ENCODE measurements at regions not wholly inside any gene's neighbourhood (a gene's known extent, or its start where the extent isn't known, plus 50 kb on each side); places are given as distances from the start of the nearest gene placed in this dataset.

GRCh38 chr2:198756166-198756565 lies 701.6 kb downstream of the SATB2 start:
- Histone ChIP-seq H3K27ac (no peak overlapping the region), H3K4me3 (no peak overlapping the region), H3K9me3 (no peaks in the 10 kb centered on the region), H3K36me3 (no peaks in the 10 kb centered on the region), H3K27me3 (no peaks in the 10 kb centered on the region), H3K4me1 (no peaks in the 10 kb centered on the region)
- DNase-seq (ENCODE audit: low spot score in 2 of 2), result no peak
- TF ChIP-seq EP300 (IDR thresholded peaks at IDR 0.05), result no peak
- TF ChIP-seq CTCF (IDR thresholded peaks at IDR 0.05), result no peak
- TF ChIP-seq POLR2AphosphoS5 (IDR thresholded peaks at IDR 0.05), result no peak
- no peak for TF ChIP-seq POLR2A (IDR thresholded peaks at IDR 0.05)
- 9% methylated on average over 3 of the region's 3 CpGs for WGBS

- no peak for TF ChIP-seq POLR2A (IDR thresholded peaks at IDR 0.05)
- TF ChIP-seq EP300 (IDR thresholded peaks at IDR 0.05), result no peak
- no peak for TF ChIP-seq POLR2AphosphoS5 (IDR thresholded peaks at IDR 0.05)
- no peak for TF ChIP-seq CTCF (IDR thresholded peaks at IDR 0.05)
- 51% methylated on average over 3 of the region's 3 CpGs for WGBS
- H3K4me3 ChIP-seq, result no peak overlapping the region
Observed at GRCh38 chr2:198753101-198753500, 704.6 kb downstream of the SATB2 start.

GRCh38 chr2:198749364-198749763 lies 708.4 kb downstream of the SATB2 start:
- H3K27ac ChIP-seq, result no peak overlapping the region
- no peaks in the 10 kb centered on the region for H3K36me3 ChIP-seq
- no peaks in the 10 kb centered on the region for H3K9me3 ChIP-seq
- TF ChIP-seq CTCF (IDR thresholded peaks at IDR 0.05), result no peak
- no peak for TF ChIP-seq POLR2AphosphoS5 (IDR thresholded peaks at IDR 0.05)
- no peak for TF ChIP-seq EP300 (IDR thresholded peaks at IDR 0.05)
- no peak for TF ChIP-seq POLR2A (IDR thresholded peaks at IDR 0.05)
- no peaks in the 10 kb centered on the region for H3K4me1 ChIP-seq
- H3K4me3 ChIP-seq, result no peak overlapping the region
- H3K27me3 ChIP-seq, result no peaks in the 10 kb centered on the region
- WGBS, result 55% methylated on average over 2 of the region's 2 CpGs
- DNase-seq (ENCODE audit: low spot score in 2 of 2), result no peak

More at GRCh38 chr2:198753101-198753500, 704.6 kb downstream of the SATB2 start:
- Histone ChIP-seq H3K36me3 (no peaks in the 10 kb centered on the region), H3K27ac (no peak overlapping the region), H3K4me1 (no peaks in the 10 kb centered on the region), H3K27me3 (no peaks in the 10 kb centered on the region), H3K9me3 (no peaks in the 10 kb centered on the region)
- DNase-seq (ENCODE audit: low spot score in 2 of 2), result no peak

- TF ChIP-seq POLR2AphosphoS5 (IDR thresholded peaks at IDR 0.05), result no peak
- no peak for TF ChIP-seq EP300 (IDR thresholded peaks at IDR 0.05)
- TF ChIP-seq CTCF (IDR thresholded peaks at IDR 0.05), result no peak
- no peak for TF ChIP-seq POLR2A (IDR thresholded peaks at IDR 0.05)
- WGBS, result 54% methylated on average over 3 of the region's 3 CpGs
- Histone ChIP-seq H3K9me3 (no peaks in the 10 kb centered on the region), H3K36me3 (no peaks in the 10 kb centered on the region), H3K27me3 (no peaks in the 10 kb centered on the region), H3K4me1 (no peaks in the 10 kb centered on the region), H3K4me3 (no peak overlapping the region), H3K27ac (no peak overlapping the region)
- DNase-seq (ENCODE audit: low spot score in 2 of 2), result no peak
Observed at GRCh38 chr2:198731842-198732399, 725.8 kb downstream of the SATB2 start.

GRCh38 chr2:198720266-198720665 lies 737.5 kb downstream of the SATB2 start:
- Histone ChIP-seq H3K36me3 (no peaks in the 10 kb centered on the region), H3K4me3 (no peak overlapping the region), H3K27ac (no peak overlapping the region), H3K9me3 (no peaks in the 10 kb centered on the region), H3K4me1 (no peaks in the 10 kb centered on the region), H3K27me3 (no peaks in the 10 kb centered on the region)
- no peak for DNase-seq (ENCODE audit: low spot score in 2 of 2)
- WGBS, result 65% methylated on average over 3 of the region's 3 CpGs
- TF ChIP-seq EP300 (IDR thresholded peaks at IDR 0.05) (no peak), POLR2AphosphoS5 (IDR thresholded peaks at IDR 0.05) (no peak), POLR2A (IDR thresholded peaks at IDR 0.05) (no peak), CTCF (IDR thresholded peaks at IDR 0.05) (no peak)

Data from suprapubic skin (tissue), 4 donors.